MM.1S (cell line): ENCODE measurements at regions not wholly inside any gene's neighbourhood (a gene's known extent, or its start where the extent isn't known, plus 50 kb on each side); places are given as distances from the start of the nearest gene placed in this dataset.

Experiments
- CTCF ChIP-seq: fragments of 300-600 bp; sonication (generic); IDR thresholded peaks from 2 replicates; pipeline ENCODE4 v1.5.1; 2016; ENCODE audit warnings: antibody characterized with exemption, low read length, mixed read lengths
- EZH2 ChIP-seq: fragments of 300-600 bp; sonication (generic); optimal IDR thresholded peaks from 2 replicates; pipeline ENCODE3; 2017; ENCODE audit warnings: low read depth, mild to moderate bottlenecking, antibody characterized with exemption, low read length, mixed read lengths
- EZH2phosphoT487 ChIP-seq: fragments of 300-600 bp; sonication (generic); IDR thresholded peaks from 2 replicates; pipeline ENCODE4 v1.6.1; 2018; ENCODE audit warnings: antibody characterized with exemption, low read length

- TF ChIP-seq CTCF, result no peak
- no peak for TF ChIP-seq EZH2phosphoT487
- no peak for TF ChIP-seq EZH2
Measured at GRCh38 chr2:23286758-23287704, 97.9 kb upstream of the KLHL29 start.
